ENCODE measurements at regions not wholly inside any gene's neighbourhood (a gene's known extent, or its start where the extent isn't known, plus 50 kb on each side); places are given as distances from the start of the nearest gene placed in this dataset.

DNA sequence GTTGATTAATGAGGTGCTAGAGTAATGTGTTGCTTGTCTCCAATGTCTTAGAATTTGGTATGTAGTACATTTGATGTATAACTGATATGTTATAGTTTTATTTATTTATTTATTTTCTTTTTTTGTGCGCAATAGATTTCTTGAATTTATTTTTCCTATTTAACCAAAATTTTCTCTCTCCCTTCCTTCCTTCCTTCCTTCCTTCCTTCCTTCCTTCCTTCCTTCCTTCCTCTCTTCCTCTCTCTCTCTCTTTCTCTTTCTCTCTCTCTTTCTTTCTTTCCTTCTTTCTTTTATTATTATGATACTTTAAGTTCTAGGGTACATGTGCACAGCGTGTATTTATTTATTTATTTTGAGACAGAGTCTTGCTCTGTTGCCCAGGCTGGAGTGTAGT lies 256.2 kb upstream of the TBL1XR1 start:
- TF ChIP-seq CTCF (IDR thresholded peaks at IDR 0.05; ENCODE audit: low read length) (no peak), EZH2phosphoT487 (IDR thresholded peaks at IDR 0.05; ENCODE audit: low read length) (no peak), EZH2 (optimal IDR thresholded peaks at IDR 0.05; ENCODE audit: low read depth, low read length) (no peak)

Data from MM.1S (cell line).